ENCODE measurements at regions not wholly inside any gene's neighbourhood (a gene's known extent, or its start where the extent isn't known, plus 50 kb on each side); places are given as distances from the start of the nearest gene placed in this dataset.

- no peak for TF ChIP-seq CTCF (IDR thresholded peaks at IDR 0.05; ENCODE audit: low read length)
- no peak for TF ChIP-seq EZH2 (optimal IDR thresholded peaks at IDR 0.05; ENCODE audit: low read depth, low read length)
- no peak for TF ChIP-seq EZH2phosphoT487 (IDR thresholded peaks at IDR 0.05; ENCODE audit: low read length)
Observed at GRCh38 chr6:67875877-67876383, 759.2 kb upstream of the ADGRB3 start.
